Astrocyte (in vitro differentiated cells and primary cell): ENCODE measurements at regions not wholly inside any gene's neighbourhood (a gene's known extent, or its start where the extent isn't known, plus 50 kb on each side); places are given as distances from the start of the nearest gene placed in this dataset.

Experiments
- CTCF ChIP-seq: IDR thresholded peaks from 2 replicates; pipeline ENCODE4 v1.5.1; 2011; ENCODE audit warnings: low read depth, mild to moderate bottlenecking, inconsistent platforms, low read length, moderate library complexity; ENCODE audit not compliant: insufficient read depth
- EZH2 ChIP-seq: IDR thresholded peaks from 2 replicates; pipeline ENCODE4 v1.6.1; 2012; ENCODE audit warnings: mild to moderate bottlenecking, low read length, inconsistent platforms; ENCODE audit not compliant: insufficient read depth

DNA sequence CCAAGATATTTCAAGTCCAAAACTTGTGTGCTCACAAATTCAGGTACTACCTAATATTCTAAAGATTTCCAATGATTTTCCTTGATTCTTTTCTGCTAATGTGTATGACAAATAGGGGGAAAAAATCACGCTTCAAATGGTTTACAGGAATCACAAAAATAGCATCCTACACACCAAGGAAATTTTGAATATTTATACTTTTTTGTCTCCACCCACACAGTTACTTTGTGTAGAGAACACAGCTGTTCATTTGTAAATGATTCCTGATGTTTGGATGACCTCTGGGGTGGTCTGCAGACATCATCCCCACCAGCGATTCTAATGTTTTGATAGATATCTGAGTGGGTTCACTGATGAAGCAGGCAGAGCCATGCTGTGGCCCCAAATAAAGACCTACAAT lies 260.6 kb upstream of the NCKAP5 start:
- TF ChIP-seq EZH2 (no peak), CTCF (no peak)
